HG02840 (cell line): ENCODE measurements at regions not wholly inside any gene's neighbourhood (a gene's known extent, or its start where the extent isn't known, plus 50 kb on each side); places are given as distances from the start of the nearest gene placed in this dataset.
"Not testable (repeated sequence)": the region's sequence is repeated elsewhere in the genome, so short reads cannot be mapped to it uniquely, and the experiment has no call there.

Experiments
- ATAC-seq: cut with Tn5 transposase; IDR thresholded peaks from one replicate; pipeline ENCODE4 v1.9.1; 2021; ENCODE audit warnings: mild to moderate bottlenecking, moderate library complexity, moderate number of reproducible peaks; ENCODE audit not compliant: unreplicated experiment, low FRiP score

DNA sequence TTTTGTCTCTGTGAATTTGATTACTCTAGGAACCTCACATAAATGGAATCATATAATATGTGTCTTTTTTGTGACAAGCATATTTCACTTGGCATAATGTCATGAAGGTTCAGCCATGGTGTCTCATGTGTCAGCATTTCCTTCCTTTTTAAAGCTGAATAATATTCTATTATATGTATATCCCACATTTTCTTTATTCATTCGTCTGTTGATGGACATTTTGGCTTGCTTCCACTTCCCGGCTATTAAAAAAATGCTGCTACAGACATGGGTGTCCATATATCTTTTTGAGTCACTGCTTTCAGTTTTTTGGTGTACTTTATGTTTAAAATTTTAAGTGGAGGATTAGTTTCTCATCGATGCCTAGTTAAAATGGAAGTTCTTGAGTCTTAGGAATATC, 59.8 kb upstream of the C5orf63 start:
- ATAC-seq, result no peak

DNA sequence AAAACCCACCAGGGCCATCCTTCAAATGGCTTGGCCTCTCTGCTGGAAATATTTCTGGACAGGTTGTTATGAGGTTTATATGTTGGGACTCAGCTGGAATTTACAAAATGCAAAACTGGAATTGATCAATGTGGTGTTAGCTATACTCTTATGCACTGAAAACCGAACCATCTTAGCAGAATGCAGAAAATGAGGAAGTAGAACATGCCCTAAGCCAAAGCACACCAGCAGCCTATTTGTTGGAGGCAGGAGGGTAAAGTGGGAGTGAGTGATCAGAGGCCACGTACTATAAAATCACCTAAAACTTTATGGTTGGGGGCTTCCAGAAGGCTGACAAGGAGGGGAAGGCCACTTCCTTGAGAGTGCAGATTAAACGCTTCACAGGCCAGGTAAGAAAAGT, 63.6 kb upstream of the C5orf63 start:
- no peak for ATAC-seq

DNA sequence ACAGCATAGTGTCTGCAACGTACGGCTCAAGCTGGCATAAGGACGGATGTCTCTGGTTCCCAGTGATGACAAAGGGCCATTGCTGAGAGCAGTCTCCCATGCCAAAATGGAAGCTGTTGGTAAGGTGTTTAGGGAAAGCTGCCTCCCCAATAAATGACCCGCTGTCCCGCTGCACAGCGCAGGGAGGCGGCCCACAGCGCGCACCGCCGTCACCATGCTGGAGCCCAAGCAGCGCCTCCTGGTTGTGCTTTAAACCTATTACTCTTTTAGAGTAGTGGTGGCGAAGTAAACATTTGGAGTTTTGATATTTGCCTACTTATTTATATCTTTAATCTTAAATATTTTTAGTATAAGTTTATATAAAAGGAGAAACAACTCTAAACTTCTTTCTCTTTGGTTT, 70.4 kb upstream of the C5orf63 start:
- no peak for ATAC-seq

DNA sequence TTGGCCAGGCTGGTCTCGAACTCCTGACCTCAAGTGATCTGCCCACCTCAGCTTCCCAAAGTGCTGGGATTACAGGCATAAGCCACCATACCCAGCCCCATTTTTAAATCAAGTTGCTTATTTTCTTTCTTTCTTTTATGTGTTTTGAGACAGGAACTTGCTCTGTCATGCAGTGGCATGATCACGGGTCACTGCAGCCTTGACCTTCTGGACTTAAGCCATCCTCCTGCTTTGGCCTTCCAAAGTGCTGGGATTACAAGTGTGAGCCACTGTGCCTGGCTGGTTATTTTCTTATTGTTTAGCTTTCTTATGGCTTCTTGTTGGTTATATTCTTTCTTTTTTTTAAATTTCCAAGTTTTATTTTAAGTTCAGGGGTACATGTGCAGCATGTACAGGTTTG, 79.7 kb upstream of the C5orf63 start:
- no peak for ATAC-seq

DNA sequence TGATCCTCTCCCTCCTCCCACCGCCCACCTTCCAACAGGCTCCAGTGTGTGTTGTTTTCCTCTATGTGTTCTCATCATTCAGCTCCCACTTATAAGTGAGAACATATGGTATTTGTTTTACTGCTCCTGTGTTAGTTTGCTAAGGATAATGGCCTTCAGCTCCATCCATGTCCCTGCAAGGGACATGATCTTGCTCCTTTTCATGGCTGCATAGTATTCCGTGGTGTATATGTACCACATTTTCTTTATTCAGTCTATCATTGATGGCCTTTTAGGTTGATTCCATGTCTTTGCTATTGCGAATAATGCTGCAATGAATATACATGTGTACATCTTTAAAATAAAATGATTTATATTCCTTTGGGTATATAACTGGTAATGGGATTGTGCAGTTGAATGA, 80.2 kb upstream of the C5orf63 start:
- no peak for ATAC-seq

DNA sequence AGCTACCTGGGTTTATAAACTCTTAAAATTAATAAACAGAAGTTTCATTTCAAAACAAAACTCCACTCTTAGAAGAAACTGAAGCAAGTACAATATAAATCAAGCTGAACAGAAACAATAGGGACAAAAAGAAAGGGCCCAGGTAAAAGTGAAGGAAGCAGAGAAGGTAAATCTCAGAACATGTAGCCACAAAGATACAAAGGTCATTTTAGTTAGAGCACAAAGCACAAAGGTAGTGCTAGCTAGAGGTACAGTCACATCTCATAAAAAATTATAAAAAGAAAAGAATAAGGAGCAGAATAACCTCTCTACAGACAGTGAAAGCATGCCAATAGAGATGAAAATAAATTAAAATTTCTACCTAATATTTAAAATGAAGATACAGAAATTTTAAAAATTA, 90.4 kb upstream of the C5orf63 start:
- ATAC-seq, result no peak

DNA sequence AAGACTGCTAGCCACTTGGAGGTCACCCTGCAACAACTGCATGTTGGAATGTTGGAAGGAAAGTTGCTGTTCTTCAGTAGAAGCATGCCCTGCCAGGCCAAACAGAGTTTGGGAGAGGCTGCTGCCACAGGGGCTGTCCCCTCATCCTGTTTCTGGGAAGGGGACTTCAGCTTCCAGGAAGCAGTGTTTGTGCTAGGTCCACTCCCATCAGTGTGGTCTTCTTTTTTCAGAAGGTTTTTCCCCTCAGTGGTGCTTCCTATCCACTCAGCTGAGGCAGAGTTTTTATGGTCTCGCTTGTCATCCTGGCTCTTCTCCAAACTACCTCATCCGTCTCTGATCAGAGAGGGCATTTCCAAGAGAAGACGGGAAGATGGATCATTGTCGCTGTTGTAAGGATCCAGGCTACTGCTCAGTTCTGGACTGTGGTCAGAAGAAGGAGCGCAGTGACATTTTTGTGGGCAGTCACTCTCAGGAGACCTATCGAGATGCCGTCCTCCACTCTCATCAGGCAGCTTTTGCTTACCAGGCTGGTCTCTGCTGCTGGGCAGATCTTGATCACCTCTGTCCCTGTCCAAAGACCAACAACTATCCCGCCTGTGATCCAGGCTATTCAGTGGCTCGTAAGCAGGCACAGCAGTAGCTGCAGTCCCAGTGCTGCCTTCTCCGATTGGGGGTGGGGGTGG, 97.8 kb upstream of the C5orf63 start:
- ATAC-seq, result no peak

DNA sequence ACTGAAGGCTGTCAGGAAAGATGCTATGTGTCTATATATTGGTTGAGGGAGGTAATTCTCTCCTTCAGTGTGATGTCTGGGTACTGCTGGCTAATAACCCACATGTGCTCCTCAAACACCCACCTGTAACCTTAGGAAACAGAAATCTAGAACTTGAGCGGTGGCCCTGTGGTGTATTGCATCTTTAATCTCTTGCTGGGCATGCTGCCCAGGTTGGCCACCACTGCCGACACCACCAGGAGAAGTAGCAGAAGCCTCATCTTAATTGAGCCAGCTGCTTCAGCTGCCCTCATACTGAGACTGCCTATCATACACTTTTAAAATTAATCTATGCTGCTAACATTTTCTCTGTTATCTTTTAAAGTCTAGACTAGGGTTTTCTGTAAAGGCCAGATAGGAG, 103.5 kb upstream of the C5orf63 start:
- ATAC-seq, result no peak

DNA sequence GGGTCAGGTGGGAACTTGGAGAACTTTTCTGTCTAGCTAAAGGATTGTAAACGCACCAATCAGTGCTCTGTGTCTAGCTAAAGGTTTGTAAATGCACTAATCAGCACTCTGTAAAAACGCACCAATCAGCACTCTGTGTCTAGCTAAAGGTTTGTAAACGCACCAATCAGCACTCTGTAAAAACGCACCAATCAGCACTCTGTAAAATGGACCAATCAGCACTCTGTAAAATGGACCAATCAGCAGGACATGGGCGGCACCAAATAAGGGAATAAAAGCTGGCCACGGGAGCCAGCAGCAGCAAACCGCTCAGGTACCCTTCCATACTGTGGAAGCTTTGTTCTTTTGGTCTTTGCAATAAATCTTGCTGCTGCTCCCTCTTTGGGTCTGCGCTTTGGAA, 108.0 kb upstream of the MEGF10 start:
- not testable (repeated sequence) for ATAC-seq

DNA sequence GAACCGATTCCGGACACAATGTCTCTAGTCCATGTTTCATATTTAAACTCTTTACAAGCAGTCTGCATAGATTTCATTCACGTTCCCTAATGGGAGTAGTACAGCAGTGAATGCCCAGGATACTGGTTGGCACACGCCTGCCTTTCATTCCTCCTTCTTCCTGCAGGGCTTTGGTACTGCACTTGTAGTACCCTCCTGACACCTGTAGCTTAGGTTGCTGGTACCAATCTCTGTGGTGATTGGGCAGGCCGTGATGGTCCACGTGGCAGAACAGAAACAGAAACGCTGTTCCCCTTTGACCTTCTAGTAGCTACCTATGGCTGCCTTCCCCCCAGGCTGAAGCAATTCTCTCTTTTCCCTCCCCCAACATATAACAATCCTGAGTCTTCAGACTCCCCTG, 107.3 kb upstream of the MEGF10 start:
- no peak for ATAC-seq

DNA sequence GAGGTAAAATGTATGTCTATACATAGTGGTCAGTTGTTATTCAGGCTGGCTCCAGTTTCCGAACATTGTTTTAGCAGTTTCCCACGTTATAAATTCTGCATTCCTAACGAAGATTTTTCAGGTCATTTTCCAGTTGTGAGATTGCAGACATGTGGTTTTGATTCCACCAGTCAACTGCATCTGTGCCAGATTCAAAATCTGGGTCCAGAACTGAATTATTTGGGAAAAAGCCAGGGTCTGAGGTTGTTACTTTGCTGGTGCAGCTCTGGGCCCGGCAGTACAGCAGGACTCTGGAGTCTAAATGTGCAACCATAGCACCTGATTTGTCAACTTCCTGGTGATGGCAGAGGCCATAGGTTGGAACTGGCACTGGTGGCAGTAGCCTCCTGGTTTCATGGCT, 105.7 kb upstream of the MEGF10 start:
- ATAC-seq, result no peak

DNA sequence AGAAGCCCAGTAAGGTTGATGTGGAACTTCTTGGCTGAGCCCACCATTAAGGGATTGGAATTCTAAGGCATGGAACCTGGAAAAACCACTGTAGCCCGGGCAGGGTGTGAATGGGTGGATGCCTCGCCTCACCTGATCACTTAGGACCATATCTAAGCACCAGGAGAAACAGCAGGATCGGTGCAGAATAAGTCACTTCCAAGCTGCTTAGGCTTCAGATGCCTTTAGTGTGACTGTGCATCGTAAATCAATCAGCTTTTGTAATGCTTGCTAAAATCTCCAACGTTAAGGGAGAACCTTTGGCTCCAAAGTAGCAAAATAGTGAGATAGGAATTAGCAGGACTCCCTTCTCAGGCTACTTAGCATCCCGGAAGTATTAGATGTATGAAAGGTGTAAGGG, 103.9 kb upstream of the MEGF10 start:
- ATAC-seq, result no peak

DNA sequence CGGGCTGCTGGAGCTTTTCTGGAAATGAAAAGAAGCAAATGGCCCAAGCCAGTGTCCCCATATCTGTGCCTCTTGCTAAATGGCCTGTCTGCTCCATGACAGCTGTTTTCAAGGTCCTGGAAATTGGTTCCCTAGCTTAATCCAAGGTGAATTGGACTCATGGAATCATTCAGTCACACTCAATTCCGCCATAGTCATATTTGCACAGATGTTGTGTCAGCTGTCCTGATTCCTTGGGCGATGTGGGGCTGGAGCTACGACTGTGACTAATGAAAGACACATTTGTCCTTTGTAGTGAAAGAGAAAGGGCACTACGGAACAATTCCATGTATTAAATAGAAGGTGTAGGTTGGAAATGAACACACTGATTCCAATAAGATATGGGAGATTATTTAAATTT, 102.9 kb upstream of the MEGF10 start:
- ATAC-seq, result no peak

DNA sequence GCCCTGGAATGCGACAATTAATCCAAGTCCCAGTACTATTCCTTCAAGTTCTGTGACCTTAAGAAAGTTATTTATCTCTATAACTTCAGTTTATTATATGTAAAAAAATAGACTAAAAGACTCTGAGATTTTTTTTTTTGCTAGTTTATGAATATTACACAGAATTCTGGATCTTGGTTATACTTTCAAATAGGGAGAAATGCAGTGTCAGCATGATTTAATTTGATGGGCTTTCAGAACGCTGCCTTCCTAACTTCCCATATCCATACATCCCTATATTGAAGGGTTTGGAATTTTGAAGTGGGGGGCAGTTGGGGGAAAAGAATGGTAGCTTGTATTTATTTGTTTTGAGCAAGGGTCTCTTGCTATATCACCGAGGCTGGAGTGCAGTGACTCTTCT, 98.4 kb upstream of the MEGF10 start:
- ATAC-seq, result no peak

DNA sequence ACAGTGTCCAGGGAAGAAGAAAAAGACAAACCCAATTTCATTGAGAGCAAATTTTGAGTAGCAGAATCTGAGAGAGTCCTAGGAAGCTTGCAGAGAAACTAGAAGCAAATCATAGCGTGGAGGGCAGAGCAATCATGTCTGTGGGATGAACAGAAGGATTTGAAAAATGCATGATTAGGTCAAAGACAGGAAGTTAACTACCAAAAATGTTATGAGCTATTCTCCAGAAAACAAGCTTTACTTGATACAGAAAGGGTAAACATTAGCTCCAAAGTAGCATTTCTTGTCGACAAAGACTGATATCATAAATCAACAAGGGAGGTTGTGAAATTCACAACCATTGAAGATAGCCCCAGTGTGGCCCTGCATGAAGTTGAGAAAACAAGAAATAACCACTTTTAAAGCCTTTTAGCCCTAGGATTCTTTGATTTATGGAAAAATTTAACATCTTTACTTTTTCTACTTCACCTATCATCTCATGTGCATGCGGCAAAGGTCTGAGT, 97.7 kb upstream of the MEGF10 start:
- no peak for ATAC-seq

DNA sequence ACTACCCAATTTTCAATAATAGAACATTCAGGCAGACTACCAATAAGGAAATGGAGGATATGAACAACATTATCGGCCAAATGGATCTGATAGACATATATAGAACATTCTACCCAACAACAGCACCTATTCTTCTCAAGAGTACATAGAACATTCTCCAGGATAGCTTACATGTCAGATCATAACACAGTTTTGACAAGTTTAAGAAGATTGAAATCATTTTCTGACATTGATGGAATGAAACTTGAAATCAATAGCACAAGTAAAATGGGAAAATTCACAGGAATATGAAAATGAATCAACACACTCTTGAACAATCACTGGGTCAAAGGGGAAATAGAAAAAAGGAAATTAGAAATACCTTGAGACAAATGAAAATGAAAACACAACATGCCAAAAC, 94.6 kb upstream of the MEGF10 start:
- no peak for ATAC-seq

DNA sequence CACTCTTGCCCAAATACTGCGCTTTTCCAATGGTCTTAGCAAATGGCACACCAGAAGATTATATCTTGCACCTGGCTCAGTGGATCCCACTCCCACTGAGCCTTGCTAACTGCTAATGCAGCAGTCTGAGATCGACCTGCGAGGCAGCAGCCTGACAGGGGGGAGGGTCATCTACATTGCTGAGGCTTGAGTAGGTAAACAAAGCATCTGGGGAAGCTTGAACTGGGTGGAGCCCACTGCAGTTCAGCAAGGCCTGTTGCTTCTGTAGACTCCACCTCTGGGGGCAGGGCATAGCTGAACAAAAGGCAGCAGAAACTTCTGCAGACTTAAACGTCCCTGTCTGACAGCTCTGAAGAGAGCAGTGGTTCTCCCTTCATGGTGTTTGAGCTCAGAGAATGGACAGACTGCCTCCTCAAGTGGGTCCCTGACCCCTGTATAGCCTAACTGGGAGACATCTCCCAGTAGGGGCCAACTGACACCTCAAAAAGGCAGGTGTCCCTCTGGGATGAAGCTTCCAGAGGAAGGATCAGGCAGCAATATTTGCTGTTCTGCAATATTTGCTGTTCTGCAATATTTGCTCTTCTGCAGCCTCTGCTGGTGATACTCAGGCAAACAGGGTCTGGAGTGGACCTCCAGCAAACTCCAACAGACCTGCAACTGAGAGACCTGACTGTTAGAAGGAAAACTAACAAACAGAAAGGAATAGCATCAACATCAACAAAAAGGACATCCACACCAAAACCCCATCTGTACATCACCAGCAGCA, 93.0 kb upstream of the MEGF10 start:
- ATAC-seq, result not testable (repeated sequence)

DNA sequence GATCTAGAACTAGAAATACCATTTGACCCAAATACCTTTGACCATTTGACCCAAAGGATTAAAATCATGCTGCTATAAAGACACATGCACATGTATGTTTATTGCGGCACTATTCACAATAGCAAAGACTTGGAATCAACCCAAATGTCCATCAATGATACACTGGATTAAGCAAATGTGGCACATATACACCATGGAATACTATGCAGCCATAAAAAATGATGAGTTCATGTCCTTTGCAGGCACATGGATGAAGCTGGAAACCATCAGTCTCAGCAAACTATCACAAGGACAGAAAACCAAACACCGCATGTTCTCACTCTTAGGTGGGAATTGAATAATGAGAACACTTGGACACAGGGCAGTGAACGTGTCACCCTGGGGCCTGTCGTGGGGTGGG, 87.9 kb upstream of the MEGF10 start:
- ATAC-seq, result not testable (repeated sequence)

DNA sequence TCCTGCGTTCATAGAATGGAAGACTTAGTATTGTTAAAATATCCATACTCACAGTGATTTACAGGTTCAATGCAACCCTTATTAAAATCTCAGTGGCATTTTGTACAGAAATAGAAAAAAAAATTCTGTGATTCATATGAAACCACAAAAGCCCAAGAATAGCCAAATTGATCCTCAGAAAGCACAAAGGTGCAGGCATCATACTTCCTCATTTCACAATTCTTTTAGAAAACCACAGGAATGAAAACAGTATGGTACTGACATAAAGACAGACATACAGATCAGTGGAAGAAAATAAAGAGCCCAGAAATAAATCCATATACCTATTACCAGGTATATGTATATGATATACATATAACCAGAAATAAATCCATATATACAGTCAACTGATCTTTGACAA, 86.8 kb upstream of the MEGF10 start:
- no peak for ATAC-seq

DNA sequence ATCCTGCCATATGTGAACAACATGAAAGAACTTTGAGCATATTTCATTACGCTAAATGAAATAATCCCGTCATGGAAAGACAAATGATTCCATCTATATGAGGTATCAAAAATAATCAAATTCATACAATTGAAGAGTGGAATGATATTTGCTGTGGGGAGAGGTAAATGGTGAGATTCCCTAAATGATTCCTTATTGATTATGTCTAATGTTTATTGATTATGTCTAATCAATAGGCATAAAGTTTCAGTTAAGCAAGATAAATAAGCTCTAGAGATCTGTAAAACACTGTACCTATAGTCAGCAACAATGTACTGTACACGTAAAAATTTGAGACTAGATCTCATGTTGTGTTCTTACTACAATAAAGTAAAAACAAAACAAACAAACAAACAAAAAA, 85.4 kb upstream of the MEGF10 start:
- no peak for ATAC-seq

DNA sequence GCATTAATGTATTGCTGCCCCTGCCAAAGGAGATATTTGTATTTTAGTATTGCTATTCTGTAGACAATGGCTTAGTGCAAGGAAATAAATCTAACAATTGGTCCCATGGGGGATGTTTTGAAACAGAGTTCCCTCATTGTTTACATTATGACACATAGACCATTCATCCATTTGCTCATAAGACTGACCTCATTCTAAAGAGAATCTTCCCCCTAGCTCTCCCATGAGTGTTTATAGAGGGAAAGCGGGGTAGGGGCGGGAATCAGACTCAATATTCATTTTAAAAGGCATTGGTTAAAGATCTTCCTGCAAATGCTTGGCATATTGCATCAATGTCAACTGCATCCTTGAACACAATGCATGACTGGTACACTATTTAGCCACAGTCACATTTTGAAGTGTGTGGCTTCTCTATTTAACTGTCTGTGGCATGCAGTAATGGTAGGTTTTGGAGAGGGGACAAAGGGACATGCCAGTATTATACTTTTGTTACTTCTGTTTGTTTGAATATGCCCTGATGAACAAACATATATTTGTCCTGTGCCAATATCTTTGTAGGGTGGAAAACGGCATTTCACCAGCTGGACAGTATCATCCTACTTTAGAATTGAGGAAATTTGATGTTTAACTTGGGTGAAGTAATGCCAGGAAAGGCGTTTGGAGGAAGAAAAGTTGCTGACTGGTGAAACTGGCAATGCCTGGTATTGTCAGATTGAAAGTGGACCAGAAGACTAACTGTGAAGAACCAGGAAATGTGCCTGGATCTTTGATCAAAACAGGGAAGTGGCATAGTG, 84.1 kb upstream of the MEGF10 start:
- ATAC-seq, result no peak
